GM21576 (cell line): ENCODE measurements at regions not wholly inside any gene's neighbourhood (a gene's known extent, or its start where the extent isn't known, plus 50 kb on each side); places are given as distances from the start of the nearest gene placed in this dataset.

ENCODE experiments used
- ATAC-seq: cut with Tn5 transposase; IDR thresholded peaks from one replicate; pipeline ENCODE4 v1.9.1; 2021; ENCODE audit warnings: mild to moderate bottlenecking, moderate library complexity; ENCODE audit not compliant: unreplicated experiment

DNA sequence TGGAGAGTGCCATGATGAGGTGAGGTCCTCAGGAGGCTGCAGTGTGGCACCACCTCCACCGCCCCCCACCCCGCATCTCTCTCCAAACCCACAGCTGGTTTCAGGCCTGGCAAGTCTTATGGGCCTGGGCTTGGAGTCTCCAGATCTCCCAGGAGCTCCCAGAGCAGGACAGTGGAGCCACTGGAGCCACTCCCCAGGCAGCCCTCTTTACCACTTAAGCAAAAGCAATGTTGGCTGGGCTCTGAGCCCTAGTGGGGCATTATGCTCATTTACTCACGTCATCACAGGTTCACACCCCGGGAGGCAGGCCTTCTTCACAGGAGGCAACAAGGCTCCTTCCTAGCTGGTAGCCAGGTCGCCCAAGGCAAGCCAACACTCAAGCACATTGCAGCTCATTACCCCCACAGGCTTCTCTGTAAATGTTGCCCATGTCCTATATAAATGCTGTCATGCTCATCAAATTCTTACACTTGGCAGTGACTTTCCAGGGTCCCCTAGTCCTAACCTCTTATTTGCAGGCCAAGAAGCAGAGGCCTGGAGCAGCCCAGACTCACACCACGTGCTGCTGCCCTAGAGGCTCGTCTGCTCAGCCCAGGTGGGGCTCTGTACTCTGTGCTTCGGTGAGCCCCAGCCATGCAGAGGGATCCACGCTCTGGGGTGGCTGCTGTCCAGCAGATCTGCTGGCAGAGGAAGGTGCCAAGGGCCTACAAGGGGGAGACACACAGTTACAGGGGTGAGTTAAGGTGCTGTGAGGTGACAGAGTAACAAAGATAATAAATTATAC is 459.3 kb downstream of the MATN1 start:
- ATAC-seq, result no peak

DNA sequence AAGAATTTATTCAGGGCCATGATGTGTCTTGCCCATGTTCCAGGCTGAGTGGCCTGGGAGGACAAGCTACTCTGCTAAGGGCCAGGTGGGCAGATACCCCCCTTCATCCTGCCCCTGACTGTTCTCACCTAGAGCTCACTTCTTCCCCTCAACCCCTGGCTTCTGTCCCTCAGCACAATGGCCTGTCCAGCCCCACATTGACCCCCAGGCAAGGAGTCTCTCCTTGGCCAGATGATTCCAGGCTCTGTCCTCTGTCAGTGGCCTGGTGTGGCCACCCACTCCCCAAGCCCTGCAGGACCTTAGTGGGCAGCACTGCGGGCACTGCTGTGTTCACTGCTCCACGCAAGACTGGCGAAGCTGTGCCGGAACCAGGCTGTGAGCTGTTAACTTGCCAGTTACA is 460.0 kb downstream of the MATN1 start:
- ATAC-seq, result no peak

GRCh38 chr1:30262158-30262557 is 461.2 kb downstream of the MATN1 start:
- ATAC-seq, result no peak

DNA sequence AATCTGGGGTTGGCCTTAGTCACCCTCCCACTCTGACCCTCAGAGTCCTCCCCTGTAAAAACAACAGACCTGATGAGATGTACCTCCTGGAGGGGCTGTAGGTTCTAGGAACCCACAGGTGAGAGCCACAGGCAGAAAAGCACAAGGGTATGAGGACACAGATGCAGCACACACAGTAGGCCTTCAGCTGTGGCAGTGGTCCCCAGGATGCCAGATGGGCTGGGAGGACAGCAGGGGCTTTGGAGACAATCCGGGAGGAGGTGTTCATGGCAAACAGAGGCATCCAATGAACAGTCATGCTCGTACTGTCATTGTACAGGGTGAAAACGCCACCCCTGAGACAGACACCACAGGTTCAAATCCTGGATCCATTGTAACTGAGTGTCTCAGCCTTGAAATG is 463.1 kb downstream of the MATN1 start:
- ATAC-seq, result no peak

DNA sequence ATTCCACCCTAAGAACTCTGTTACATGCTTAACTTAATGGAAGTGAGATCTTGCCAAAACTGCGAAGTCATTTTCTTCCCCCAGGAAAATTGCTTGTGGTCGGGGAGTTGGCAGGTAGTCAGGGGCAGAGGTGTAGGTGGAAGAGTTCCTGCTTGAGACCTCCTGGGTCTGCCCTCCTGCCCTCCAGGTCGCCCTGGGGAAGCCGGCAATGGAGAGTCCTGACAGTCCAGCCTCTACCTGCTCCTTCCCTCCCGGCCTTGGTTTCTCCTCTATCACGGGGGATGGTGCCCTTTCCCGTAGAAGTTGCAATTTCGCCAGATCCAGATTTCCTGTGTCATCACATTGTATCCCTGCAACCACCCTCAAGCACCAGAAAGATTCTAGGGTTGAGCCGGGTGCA is 463.8 kb downstream of the MATN1 start:
- no peak for ATAC-seq

- no peak for ATAC-seq
Measured at GRCh38 chr1:30258876-30259275, 464.5 kb downstream of the MATN1 start.

DNA sequence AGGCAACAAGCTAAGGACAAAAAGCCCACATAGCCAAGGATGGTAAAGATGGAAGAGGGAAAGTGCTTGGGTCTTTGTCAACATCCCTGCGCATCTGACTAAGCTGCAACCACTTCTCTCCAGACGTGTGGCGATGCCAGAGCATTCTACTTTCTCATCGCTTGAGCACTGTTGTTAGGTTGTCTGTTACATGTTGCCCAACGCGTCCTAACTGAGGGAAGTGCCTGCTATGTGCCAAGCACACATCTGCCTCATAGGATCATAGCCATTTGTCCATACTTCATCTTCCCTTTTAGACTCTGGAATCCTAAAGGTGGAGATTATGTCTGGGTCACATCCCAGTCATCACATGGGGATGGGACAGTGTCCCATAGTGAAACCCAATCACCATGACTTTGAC is 464.9 kb downstream of the MATN1 start:
- ATAC-seq, result no peak

- ATAC-seq, result no peak
Measured at GRCh38 chr1:30257742-30258380, 465.5 kb downstream of the MATN1 start.

GRCh38 chr1:30257322-30257721 is 466.1 kb downstream of the MATN1 start:
- no peak for ATAC-seq

DNA sequence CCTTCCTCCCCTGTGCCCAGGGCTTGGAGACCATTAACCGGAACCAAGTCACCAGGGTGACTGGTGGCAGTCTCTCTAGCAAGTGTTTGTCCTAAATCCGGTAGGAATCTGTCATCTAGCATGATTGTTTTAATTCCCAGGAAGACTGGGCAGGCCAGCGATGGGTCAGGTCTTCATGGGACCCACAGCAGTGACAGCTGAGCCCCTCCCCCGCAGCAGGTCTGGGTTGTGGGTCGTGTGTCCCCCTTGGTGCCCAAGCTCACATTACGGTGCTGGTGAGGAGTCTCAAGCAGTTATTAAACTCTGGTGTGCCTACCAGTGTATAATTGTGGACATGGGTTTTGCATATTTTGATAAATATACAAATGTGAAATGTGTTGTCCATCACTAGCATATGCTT is 466.5 kb downstream of the MATN1 start:
- ATAC-seq, result no peak

DNA sequence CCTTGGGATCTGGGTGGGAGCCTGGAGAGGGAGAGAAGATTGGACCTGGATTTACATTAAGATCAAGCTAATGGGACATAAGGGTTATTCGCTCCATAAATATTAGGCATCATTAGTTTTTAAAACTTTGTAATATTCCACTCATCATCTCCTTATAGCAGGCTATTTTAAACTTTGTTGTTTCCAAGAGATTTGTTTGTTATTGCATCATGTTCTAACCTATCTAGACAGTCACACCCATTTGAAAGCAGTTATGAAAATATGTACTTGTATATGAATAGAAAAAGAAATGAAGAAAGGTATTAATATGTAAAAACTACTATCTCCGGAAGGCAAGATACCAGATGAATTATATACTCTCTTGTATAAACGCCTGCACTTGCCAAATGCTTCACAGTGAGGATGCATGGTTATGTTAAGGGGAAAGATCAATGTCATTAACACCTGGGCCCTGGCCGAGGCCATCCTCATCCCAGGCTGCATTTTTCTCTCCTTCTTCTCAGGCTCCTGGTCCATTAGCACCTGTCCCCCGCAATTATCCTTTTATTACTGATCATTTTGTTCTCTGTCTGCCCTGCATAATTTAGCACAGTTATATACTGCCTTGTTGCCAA is 468.2 kb downstream of the MATN1 start:
- no peak for ATAC-seq

GRCh38 chr1:30253807-30254440 is 469.5 kb downstream of the MATN1 start:
- no peak for ATAC-seq

- no peak for ATAC-seq
Measured at GRCh38 chr1:30253361-30253760, 470.0 kb downstream of the MATN1 start.

DNA sequence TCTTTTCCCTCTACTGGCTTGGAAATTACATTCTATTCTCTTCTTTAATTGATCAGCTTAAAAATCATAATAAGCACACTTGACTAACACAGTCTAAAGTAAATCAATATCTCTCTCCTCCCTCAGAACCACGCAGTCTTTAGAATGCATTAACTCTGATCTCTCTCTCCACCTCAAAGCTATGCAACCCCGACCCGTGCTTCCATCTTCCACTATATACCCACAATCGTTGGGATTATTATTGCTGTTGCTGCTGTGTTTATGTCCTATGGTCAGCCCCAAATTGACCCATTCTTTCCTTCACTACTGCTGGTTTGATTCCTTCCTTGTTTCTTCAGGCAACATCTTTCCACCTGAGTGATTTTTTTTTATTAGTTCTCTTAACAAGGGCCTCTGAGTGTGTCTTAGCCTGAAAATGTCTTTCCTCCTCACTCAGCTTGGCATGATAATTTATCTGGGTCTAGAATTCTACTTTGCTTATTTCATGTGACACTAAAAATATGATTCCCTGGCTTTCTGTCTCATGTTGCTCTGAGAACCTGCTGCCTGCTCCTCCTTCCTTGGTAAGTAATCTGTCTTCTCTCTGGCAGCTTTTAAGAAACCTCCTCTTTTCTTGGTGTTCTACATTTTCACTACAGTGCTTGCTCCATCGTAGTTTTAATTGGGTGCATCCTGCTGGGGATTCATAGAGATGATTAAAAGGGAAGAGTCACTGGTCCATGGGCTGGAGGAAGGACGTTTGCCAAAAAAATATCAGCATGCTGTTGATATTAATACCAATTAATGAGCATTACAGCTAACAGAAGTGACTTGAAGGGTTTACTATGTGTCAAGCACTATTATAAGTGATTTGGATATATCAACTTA is 472.2 kb downstream of the MATN1 start:
- no peak for ATAC-seq

DNA sequence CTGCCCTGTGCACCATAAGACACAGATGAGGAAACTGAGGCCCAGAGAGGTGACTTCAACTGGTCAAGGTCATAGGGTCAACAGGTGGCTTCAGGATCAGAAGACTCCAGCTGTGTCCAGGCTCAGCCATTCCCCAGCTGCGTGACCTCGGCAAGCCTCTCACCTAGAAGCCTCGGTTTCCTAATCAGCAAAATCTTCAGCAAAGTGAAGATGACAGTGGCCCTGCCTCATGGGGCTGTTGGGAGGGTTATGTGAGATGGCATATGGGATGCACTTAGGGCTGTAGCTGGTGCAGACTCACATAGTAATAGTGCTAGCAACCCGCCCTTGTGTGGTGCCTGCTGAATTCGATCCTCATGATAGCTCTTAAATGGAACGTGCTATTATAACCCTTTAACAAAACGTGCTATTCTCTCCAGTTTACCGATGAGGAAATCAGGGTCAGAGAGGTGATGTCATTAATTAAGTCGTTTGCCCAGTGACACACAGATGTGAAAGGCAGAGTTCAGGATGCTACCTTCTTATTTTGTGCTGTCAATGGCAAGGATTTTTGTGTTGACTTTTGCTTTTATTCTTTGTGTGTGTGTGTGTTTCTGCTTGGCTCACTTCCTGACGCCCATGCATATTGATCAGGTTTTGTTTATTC is 472.9 kb downstream of the MATN1 start:
- no peak for ATAC-seq

GRCh38 chr1:30249446-30250337 is 473.7 kb downstream of the MATN1 start:
- ATAC-seq, result no peak

- no peak for ATAC-seq
Measured at GRCh38 chr1:30248774-30249173, 474.6 kb downstream of the MATN1 start.

DNA sequence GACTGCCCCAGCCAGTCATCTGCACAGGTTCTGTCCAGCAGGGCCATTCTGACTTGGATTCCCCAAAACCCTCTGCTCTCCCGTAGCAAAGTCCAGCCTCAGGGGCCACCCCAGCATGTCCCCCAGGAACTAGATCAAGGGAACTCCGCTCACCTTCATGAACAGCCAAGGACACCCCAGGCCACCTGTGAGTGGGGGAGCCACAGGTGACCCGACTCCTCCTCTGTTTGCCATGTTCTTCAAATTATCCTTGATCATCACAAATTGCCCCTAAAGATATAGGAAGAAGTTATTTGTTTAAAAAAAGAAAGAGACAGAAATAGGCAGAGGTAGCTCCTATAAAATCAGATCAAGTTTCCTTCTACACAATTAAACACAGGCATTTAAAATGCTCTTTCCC is 475.0 kb downstream of the MATN1 start:
- ATAC-seq, result no peak

DNA sequence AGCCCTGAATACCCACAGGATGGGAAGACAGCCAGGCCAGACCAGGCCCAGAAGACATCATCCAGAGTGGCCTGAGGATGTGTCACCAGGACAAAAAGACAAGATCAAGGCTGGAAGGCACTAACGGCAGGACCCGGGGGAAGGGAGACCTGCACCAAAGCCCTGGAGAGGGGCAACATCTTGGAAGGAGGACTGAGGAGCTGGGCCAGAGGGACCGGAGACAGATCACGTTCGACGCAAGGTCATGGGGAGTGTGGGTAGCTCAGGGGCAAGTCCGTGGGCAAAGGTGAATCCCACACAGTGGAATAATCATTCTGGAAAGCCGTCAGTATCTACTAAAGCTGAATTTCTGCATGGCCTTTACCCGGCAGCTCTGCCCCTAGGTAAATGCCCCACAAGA is 478.6 kb downstream of the MATN1 start:
- ATAC-seq, result no peak
